ENCODE measurements at regions not wholly inside any gene's neighbourhood (a gene's known extent, or its start where the extent isn't known, plus 50 kb on each side); places are given as distances from the start of the nearest gene placed in this dataset.

DNA sequence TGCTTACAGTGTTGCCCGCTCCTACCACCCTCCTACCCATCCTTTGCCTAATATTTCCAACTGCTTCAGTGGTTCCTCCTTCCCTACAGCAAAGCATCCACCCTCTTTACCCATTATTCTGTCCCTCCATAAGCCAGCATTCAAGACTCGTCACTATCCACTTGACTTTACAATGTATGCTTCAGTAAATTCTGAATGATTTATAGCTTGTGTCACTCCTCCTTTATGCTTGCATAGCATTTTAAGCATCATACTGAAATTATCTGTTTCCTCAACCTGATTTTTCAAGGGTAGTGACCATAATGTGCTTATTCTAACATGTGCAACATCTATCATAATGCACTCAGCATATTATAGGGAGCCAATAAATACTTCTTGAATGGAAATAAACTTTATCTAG lies 365.5 kb downstream of the RAB28 start:
- no peaks in the 10 kb centered on the region for H4K20me1 ChIP-seq (ENCODE audit: insufficient read depth, low read length)
- no peak overlapping the region for H3K14ac ChIP-seq (replicated peaks; ENCODE audit: low read depth, low read length)
- H3K18ac ChIP-seq (ENCODE audit: low read depth, low read length), result no peak overlapping the region
- H3K9ac ChIP-seq (ENCODE audit: low read depth, low read length), result no peak overlapping the region
- H3K9me1 ChIP-seq (ENCODE audit: insufficient read depth, low read length), result no peaks in the 10 kb centered on the region
- H2AK5ac ChIP-seq (ENCODE audit: low read depth, low read length), result no peak overlapping the region
- H3K4ac ChIP-seq (ENCODE audit: low read depth, low read length), result no peak overlapping the region
- H3K79me1 ChIP-seq (ENCODE audit: low read depth in 1 of 2, low read length in 2 of 2), result no peaks in the 10 kb centered on the region
- H4K91ac ChIP-seq (ENCODE audit: insufficient read depth, low read depth, low read length), result no peak overlapping the region
- H2AFZ ChIP-seq (replicated peaks; ENCODE audit: low read length, poor library complexity), result no peak overlapping the region
- no CpG with 5 or more reads among the region's 2 CpGs for WGBS, 2 experiments (ENCODE audit: extremely low coverage in 2 of 2, insufficient read length in 1 of 2)
- no peak overlapping the region for H3K4me2 ChIP-seq (ENCODE audit: low read depth, low read length)
- no peak overlapping the region for H2BK20ac ChIP-seq (ENCODE audit: low read depth, low read length)
- H2BK5ac ChIP-seq (ENCODE audit: low read depth, low read length, poor library complexity, severe bottlenecking), result no peak overlapping the region
- H3K36me3 ChIP-seq (ENCODE audit: control insufficient read depth, insufficient read depth, low read length), result no peaks in the 10 kb centered on the region
- no peak for TF ChIP-seq CEBPB (IDR thresholded peaks at IDR 0.05; ENCODE audit: low read depth, low read length)
- TF ChIP-seq SMC3 (IDR thresholded peaks at IDR 0.05; ENCODE audit: low read depth, low read length), result no peak
- TF ChIP-seq MXI1 (IDR thresholded peaks at IDR 0.05; ENCODE audit: borderline replicate concordance, low read depth, low read length), result no peak
- TF ChIP-seq NFE2L2 (IDR thresholded peaks at IDR 0.05; ENCODE audit: low read depth, low read length), result no peak
- TF ChIP-seq, protein P1, sequence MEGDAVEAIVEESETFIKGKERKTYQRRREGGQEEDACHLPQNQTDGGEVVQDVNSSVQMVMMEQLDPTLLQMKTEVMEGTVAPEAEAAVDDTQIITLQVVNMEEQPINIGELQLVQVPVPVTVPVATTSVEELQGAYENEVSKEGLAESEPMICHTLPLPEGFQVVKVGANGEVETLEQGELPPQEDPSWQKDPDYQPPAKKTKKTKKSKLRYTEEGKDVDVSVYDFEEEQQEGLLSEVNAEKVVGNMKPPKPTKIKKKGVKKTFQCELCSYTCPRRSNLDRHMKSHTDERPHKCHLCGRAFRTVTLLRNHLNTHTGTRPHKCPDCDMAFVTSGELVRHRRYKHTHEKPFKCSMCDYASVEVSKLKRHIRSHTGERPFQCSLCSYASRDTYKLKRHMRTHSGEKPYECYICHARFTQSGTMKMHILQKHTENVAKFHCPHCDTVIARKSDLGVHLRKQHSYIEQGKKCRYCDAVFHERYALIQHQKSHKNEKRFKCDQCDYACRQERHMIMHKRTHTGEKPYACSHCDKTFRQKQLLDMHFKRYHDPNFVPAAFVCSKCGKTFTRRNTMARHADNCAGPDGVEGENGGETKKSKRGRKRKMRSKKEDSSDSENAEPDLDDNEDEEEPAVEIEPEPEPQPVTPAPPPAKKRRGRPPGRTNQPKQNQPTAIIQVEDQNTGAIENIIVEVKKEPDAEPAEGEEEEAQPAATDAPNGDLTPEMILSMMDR (conservative IDR thresholded peaks at IDR 0.05; ENCODE audit: low read depth, low read length), result no peak
- TF ChIP-seq FOS (IDR thresholded peaks at IDR 0.05; ENCODE audit: low read depth, low read length), result no peak
- no peak for TF ChIP-seq CHD1 (IDR thresholded peaks at IDR 0.05; ENCODE audit: low read depth, low read length)
- TF ChIP-seq, protein P2, sequence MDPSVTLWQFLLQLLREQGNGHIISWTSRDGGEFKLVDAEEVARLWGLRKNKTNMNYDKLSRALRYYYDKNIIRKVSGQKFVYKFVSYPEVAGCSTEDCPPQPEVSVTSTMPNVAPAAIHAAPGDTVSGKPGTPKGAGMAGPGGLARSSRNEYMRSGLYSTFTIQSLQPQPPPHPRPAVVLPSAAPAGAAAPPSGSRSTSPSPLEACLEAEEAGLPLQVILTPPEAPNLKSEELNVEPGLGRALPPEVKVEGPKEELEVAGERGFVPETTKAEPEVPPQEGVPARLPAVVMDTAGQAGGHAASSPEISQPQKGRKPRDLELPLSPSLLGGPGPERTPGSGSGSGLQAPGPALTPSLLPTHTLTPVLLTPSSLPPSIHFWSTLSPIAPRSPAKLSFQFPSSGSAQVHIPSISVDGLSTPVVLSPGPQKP (IDR thresholded peaks at IDR 0.05; ENCODE audit: borderline replicate concordance, low read depth, low read length), result no peak
- no peak for TF ChIP-seq POLR2A (IDR thresholded peaks at IDR 0.05; ENCODE audit: low read depth, low read length)
- no peak for TF ChIP-seq BHLHE40 (IDR thresholded peaks at IDR 0.05; ENCODE audit: low read depth, low read length)
- no peak for TF ChIP-seq MAFK (IDR thresholded peaks at IDR 0.05; ENCODE audit: low read depth, low read length)
- TF ChIP-seq, protein P3, sequence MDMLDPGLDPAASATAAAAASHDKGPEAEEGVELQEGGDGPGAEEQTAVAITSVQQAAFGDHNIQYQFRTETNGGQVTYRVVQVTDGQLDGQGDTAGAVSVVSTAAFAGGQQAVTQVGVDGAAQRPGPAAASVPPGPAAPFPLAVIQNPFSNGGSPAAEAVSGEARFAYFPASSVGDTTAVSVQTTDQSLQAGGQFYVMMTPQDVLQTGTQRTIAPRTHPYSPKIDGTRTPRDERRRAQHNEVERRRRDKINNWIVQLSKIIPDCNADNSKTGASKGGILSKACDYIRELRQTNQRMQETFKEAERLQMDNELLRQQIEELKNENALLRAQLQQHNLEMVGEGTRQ (IDR thresholded peaks at IDR 0.05; ENCODE audit: low read depth, low read length), result no peak
- no peak for TF ChIP-seq RCOR1 (IDR thresholded peaks at IDR 0.05; ENCODE audit: insufficient replicate concordance, low read length)
- TF ChIP-seq MAZ (IDR thresholded peaks at IDR 0.05; ENCODE audit: borderline replicate concordance, low read depth, low read length), result no peak
- no peak for TF ChIP-seq RAD21 (IDR thresholded peaks at IDR 0.05; ENCODE audit: low read length)
- TF ChIP-seq RFX5 (IDR thresholded peaks at IDR 0.05; ENCODE audit: low read depth, low read length), result no peak
- H4K8ac ChIP-seq (ENCODE audit: low read depth in 2 of 2, low read length in 2 of 2), result no peak overlapping the region
- no peak overlapping the region for H3K56ac ChIP-seq (ENCODE audit: extremely low read depth, insufficient read depth, low read length)
- intact Hi-C loops (cut with micrococcal nuclease), result no loop called here
- no peak overlapping the region for H3K27ac ChIP-seq (ENCODE audit: insufficient read depth, low read length)
- BruUV-seq (replicated peaks), result no TSS peak
- no peaks in the 10 kb centered on the region for H3K4me1 ChIP-seq (ENCODE audit: control insufficient read depth, insufficient read depth, low read length)
- H2BK120ac ChIP-seq (ENCODE audit: low read depth, low read length), result no peak overlapping the region
- ChIA-PET POLR2A (ENCODE audit: unreplicated experiment) (no interaction called here), CTCF (no interaction called here)
- ATAC-seq (ENCODE audit: low read depth) (no peak), DNase-seq (no peak)
- dilution Hi-C loops (cut with HindIII; ENCODE audit: low sequenced_read_pairs, unreplicated experiment), result no loop called here
- no peaks in the 10 kb centered on the region for H3K27me3 ChIP-seq (ENCODE audit: control insufficient read depth, insufficient read depth, low read length)
- in situ Hi-C loops (cut with MboI; ENCODE audit: low sequenced_read_pairs), result no loop called here
- no peak overlapping the region for H3K23ac ChIP-seq (ENCODE audit: low read depth, low read length)
- H2AK9ac ChIP-seq (replicated peaks; ENCODE audit: low read depth, low read length, poor library complexity), result no peak overlapping the region
- H2BK15ac ChIP-seq (ENCODE audit: low read depth, low read length), result no peak overlapping the region
- peaks cover 8% of the 10 kb centered on the region; the same call in 1 of the 2 replicates for H3K9me3 ChIP-seq (ENCODE audit: control insufficient read depth, insufficient read depth, low read length)
- no peak overlapping the region for H4K5ac ChIP-seq (ENCODE audit: low read depth, low read length)
- no peak overlapping the region for H3K4me3 ChIP-seq (ENCODE audit: insufficient read depth, low read depth, low read length)
